HG02678 (cell line): ENCODE measurements at regions not wholly inside any gene's neighbourhood (a gene's known extent, or its start where the extent isn't known, plus 50 kb on each side); places are given as distances from the start of the nearest gene placed in this dataset.

ENCODE experiments used
- ATAC-seq: cut with Tn5 transposase; IDR thresholded peaks from one replicate; pipeline ENCODE4 v1.9.1; 2021; ENCODE audit warnings: mild to moderate bottlenecking, moderate library complexity; ENCODE audit not compliant: unreplicated experiment

DNA sequence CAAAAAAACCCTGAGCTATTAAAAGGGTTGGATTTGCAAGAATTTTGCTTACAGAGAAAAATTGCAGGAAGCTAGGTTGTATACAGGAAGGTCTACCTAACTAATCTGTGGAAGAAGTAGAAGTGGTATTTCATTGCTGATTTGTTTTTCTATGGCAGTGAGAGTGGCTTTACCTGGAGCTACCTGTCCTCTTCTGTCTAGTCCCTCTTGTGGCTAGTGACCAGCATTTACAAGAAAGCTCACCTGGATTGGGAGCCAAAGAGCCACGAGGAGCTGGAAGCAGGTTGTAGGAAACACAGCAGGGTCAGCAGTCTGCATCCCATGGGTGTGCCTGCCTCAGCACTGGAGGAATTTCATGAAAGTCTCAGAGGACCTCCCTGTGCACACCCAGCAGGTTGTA, 120.3 kb upstream of the RALGAPA2 start:
- ATAC-seq = no peak

DNA sequence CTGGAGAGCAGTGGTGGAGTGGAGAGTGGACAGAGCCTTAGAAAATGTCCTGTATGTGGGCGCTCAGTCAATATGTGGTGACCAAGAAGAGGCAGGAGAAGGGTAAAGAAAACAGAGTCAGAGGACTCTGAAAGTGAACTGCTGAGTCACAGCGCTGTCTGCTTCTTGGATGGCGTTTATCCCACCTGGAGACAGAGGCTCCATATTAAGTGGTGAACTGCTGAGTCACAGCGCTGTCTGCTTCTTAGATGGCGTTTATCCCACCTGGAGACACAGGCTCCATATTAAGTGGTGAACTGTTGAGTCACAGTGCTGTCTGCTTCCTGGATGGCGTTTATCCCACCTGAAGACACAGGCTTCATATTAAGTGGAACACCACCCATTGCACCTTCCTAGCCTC, 119.3 kb upstream of the RALGAPA2 start:
- no peak for ATAC-seq

DNA sequence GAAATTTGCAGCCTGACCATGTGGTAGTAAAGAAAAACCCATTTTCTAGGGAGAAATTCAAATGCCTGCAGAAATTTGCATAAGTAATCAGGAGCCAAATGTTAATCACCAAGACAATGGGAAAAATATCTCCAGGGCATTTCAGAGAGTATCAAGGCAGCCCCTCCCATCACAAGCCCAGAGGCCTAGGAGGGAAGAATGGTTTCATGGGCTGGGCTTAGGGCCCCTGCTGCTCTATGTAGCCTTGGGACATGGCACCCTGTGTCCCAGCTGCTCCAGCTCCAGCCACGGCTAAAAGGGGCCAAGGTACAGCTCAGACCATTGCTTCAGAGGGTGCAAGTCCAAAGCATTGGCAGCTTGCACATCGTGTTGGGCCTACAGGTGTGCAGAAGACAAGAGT, 117.2 kb upstream of the RALGAPA2 start:
- no peak for ATAC-seq

DNA sequence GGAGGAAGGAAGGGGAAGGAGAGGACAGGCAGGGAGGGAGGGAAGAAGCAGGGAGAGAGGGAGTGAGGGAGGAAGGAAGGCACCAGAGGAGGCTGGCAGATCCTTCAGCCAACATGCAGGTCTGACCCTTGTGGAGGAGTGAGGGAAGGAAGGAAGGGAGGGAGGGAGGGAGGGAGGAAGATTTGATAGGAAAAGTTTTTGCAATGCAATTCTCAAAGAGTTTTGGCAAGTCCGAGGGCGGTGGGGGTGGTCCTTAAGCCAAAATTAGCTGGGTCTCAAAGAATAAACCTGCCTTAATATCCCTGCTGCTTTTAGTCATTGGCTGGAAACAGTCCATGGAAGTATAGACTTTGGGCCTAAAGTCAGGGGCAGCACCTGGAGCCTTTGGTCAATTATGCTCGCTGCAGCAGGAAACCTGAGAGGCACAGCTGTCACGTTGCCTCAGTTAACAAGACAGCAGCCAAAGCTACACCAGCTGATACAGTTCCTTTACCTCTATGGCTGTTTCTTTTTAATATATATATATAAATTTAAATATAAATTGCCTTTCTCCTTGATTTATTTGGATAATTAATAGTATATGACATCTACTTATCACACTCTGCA, 115.7 kb upstream of the RALGAPA2 start:
- no peak for ATAC-seq

DNA sequence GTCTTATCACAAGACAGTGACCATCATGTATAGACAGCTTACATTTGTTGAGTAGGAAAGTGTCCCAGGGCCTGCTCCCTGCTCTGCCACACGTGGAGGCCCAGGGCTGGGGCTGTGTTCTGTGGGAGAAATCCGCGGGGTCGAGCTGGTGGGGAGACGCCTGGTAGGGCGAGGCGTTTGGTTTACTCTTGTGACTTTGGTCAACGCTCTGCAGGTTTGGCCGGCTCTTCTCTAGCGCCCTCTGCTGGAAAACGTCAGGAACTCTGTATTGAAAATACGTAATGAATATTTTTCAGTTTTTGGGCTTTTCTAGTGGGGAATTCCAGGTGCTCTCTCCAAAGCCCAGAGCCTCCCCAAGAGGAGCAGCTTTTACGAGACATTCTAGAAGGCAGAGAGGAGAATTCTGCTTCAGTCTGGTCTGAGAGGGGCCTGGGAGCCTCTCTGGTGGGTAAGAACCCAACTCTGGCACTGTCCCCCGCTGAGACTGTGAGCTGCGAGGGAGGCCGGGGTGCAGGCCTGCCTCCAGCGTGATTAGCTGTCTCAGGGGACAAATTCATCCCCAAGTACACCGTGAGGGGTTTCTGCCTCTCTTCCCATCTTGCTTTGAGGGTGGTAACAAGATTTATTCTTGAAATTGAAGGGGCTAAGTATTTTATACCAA, 112.6 kb upstream of the RALGAPA2 start:
- peak; percentile 69 for ATAC-seq

DNA sequence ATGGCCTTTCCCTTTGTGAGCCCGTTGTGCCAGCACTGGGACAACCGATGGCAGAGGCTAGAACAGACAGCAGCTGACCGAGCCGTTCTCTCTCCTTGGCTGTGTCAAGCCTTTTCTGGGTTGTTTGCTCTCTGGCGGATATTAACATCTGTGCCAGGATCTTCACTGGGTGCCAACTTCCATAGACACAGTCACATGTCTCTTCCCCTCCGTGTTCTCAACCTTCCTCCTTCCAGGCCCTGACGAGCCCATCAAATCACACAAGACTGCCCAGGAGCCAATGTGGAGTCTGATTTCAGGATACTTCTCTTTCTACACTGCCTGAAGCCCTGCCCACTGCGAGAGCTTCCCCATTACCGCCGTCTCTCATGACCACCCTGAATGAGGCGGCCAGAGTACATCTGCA, 111.0 kb upstream of the RALGAPA2 start:
- ATAC-seq = no peak

DNA sequence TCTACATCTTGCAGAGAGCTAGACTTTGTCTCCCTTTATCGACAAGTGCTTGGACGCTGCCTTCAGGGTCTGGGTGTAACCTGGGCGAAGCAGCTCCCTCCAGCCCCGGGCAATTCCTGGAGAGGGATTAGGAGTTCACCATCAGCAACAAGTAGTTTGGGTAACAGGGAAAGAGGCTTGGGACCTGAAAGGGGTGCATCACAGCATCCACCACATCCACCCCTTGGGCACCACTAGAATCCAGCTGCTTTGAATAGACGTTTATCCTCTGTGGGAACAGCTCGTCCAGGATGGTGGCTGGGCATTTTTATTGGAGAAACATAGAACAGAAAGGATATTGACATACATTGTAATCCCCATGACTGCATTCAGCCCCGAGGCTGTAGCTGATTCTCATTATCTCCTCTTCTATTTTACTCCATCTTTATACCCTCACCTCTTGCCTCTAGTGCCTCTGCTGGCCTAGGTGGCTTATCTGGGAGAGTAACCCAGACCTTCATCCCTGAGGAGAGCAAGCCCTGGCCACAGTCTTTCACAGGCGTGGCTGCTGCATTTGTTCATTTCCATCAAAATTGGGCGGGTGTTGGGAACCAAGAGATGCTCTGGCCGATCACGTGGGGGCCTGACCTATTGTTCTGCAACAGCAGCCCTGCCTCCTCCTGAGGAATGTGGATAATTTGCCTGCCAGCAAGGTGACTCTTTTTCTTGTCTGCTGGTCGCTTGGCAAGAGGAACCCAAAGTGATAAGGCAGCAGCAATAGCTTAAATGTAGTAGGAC, 109.2 kb upstream of the RALGAPA2 start:
- ATAC-seq = no peak

DNA sequence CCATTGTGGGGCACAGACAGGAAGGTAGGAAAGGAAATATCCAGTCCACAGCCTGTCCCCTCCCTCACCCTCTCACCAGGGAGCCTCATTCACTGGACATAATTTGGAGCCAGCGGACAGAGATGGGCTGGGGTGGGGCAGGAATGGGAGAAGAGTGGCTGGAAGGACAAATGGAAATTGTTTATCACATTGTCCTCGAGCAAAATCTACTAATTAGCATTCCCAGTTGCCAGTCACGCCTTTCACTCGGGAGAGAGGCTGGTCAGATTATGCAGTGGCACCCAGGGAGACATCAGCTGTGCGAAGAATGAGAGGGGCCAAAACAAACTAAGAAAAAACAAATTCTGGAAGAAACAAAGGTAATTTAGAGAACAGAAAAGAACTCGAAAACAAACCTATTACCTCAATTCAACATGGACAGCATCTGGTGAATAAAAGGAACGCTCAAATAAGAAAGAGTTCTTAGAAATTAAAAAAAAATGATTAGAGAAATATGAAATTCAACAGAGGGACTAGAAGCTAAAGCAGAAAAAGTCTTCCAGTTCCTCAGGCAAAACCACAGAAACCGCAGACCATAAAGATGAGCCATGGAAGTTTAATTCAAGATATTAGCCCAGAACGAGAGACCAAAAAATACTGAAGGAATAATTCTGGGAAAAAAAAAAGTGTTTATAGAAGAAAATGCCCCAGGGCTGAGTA, 108.5 kb upstream of the RALGAPA2 start:
- ATAC-seq = no peak

DNA sequence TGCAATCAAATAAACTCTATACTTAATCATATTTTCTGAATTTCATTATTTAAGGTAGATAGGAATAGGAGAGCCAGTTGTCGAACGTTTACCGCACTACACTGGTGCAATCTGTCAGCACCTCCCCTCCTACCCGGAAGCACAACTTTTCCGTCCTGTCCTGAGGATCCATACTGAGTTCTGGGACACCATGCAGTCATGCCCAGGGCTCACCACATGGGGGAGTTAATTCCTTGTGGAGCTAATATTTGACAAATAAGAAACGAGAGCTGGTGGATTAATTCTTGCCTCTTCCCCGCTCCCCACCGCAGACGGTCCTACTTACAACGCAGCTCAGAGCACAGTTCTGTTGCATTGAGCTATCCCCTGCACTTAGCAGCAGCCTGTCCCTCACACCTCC, 107.7 kb upstream of the RALGAPA2 start:
- no peak for ATAC-seq

DNA sequence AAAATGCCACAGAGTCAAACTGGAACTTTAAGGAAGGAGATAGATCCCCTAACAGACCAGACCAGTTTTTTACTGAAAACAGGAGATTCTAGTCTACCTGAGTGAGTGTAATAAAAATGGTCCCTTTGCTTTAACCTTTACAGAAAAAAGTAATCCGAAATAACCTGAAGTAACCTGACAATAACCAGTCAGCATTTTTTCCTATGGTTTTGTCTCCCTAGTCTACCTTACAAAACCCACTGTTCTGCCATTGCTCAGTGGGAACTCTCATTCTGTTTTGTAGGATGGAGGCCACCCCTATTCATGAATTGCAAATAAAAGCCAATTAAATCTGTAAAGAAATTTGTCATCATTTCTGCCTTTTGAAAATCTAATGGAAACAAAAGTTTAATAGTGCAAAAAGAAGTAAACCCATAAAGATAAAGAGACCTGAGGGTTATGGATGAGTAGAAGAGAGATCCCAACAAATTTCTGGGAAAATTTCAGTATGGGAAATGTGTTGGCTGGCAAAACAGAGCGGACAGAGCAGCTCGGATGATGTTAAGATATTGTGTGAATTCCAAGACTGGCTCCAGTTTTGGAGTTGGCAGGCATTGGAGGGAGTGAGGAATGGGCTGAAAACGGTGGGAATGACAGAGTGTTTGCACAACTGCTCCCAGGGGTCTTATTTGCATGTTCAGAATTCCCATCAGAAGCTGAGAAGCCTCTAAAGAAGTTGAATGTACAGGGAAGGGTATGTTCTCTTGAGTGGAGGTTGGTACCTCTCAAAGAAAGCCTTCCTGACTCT, 104.7 kb upstream of the RALGAPA2 start:
- ATAC-seq = no peak

DNA sequence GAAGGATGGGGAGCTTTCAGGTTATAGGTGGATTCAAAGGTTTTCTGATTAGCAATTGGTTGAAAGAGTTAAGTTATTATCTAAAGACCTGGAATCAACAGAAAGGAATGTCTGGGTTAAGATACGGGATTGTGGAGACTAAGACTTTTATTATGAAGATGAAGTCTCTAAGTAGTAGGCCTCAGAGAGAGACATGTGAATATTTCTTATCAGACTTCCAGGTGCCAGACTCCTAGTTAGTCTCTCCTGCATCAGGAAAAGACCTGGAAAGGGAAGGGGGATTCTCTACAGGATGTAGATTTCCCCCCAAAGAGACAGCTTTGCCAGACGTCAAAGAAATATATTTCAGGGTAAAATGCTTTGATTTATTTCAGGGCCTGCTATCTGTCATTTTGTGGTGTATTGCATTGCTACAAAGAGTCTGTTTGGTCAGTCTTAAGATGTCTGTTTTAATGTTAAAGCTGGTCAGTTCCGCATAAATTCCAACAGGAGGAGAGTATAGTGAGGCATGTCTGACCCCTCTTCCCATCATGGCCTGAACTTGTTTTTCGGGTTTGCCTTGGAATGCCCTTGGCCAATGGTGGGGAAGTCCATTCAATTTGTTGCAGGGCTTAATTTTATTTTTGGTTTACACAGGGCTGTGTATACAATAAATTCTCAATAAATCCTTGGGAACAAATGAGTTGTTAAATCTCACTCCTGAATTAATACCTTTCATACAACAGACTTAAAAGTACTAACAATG, 103.4 kb upstream of the RALGAPA2 start:
- no peak for ATAC-seq

DNA sequence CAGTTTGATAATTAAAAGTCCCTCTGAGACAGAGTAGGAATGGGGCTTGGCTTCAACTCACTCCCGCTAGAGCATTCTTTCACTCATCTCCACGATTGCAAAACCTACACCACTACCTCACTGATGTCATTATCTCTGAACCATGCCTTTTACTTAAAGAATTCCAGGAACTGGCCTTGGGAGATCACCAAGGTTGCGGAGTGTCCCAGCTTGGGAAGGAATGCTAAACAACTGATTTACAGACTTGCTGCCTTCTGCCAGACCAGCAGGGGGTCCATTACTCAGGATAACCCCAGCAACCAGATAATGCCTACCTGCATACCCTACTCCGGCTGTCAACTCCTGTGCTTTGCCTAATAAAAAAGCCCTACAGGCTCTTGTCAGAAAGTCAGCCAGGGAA, 102.2 kb upstream of the RALGAPA2 start:
- ATAC-seq = no peak

DNA sequence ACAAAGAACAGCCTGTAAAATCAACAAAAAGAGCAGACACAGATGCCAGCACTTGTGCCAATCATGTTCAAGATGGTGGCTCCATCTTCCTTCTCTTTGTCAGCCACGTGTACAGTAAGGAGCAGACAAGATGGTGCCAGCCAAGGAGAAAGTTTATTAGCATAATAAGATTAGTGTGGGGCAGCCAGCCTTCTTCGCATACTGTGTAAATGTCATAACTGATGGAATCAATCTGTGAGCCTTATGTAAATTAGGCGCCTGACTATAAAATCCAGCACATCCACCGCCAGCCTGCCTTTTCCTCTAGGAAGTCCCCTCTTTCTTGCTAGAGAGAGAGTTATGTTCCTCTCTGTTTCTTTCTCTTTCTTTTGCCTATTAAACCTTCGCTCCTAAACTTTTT, 99.7 kb upstream of the RALGAPA2 start:
- no peak for ATAC-seq

DNA sequence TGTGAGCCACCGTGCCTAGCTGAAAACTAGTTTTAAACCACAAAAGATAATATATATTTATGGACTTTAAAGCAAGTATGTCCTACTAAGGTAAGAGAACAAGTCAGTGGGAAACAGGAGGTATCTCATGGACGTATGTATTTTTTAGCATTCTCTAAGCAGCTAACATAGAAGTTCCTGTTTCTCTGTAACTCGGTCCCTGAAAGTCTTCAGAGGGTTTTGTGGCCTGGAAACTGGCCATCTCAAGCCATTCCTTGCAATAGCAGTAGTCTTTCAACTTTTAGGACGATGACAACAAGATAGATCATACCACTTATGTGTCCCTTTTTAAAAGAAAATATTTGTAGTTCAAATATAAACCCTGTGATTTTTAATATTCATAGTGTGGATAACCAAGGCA, 95.6 kb upstream of the RALGAPA2 start:
- no peak for ATAC-seq

DNA sequence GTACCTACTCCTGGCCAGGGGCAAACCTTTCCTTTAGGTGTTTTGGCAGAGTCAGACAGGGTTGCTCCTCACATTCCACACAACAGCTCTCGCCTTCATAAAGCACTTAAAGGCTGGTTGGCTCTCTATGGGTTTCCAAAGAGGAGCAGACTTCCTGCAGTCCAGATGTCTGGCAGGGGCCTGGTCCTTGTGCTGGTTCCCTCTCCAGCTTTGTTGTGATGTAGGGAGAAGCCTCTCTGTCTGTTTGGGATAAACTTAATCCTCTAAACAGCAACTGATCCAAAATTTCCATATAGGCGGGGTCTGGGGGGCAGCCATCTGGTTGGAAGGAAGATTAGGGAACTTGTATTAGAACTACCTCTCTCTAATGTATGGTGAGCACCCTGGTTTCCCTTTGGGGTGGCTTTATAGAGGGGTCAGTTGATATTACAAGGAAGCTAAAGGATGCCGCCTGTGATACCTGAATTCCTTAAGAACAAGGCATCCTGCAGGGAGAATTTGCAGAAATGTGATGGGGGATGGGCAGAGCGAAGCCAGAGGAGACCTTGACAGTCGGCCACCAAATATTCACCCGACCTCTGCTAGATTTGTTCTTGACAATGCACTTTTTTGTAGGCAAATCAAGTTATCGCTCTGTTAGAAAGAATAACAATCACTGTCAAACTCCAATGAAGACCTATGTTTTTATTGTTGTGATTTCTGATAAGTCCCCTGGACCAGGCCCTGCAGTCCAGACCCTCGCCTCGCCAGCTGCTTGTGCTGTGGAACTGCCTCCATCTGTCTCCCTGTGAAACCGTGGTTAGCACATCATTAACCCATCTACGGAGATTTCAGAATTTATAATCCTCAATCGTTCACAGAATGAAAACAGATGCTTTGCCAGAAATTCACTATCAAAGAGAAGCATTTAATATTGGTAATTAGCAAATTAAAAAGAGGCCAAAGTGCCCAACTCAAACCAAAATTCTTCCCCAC, 94.0 kb upstream of the RALGAPA2 start:
- ATAC-seq = no peak

DNA sequence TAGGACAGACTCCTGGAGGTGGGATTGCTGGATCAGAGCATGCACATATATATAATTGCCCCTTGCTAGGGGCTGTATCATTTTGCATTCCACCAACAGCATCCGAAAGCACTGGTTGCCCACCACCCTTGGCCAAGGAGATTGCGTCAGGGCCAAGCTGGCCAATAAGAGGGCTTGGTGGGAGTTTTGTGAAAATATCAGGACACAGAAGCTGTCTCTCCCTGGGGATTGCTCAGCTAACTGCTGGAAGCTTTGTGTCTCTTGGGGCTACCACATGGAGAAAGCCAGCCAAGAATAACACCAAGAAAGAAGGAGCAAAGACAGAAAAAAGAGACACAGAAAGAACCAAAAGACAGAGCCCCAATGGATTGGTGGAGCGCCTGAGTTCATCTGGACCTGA, 90.6 kb upstream of the RALGAPA2 start:
- ATAC-seq = no peak

DNA sequence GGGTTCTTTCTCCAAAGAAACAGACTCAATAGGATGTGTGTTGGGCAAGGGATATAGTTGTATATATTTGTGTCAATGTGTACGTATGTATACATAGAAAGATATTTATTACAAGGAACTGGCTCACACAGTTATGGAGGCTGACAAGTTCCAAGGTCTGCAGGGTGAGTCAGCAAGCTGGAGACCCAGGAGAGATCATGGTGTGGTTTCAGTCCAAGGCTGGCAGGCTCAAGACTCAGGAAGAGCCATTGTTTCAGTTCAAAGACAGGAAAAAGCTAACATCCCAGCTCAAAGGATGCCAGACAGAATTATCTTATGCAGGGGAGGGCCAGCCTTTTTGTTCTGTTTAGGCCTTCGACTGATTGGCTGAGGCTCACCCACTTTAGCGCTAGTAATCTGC, 89.9 kb upstream of the RALGAPA2 start:
- ATAC-seq = no peak

DNA sequence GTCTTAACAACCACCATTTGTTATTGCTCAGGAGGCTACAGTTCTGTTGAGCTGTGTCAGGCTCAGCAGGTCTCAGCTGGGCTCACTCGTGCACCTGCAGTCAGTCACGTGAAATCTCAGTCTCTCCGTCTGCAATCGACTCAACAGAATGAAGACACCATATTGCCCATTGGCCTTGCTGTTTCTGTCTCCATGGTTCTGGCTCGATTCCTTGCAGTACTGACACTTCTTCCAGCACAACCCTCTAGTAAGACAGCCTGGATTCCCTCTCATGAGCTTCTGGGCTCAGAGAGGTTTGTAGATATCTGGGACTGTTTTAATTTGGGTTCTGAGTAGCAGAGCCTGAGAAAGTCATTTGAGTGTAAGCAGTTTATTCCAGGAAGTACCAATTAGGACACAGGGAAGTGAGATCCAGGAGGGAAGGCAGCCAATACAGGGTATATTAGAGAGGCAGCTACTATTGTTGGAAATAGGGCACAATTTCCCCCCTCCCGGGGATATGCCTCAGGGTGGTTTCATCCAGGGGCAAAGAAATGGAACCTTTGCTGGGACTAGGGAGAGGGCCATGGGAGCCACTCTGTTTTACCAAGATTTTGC, 87.4 kb upstream of the RALGAPA2 start:
- ATAC-seq = no peak
